ENCODE measurements at regions not wholly inside any gene's neighbourhood (a gene's known extent, or its start where the extent isn't known, plus 50 kb on each side); places are given as distances from the start of the nearest gene placed in this dataset.

GRCh38 chr11:31861011-31861410 is 49.9 kb upstream of the PAX6 start:
- Histone ChIP-seq H3K9ac (ENCODE audit: low read depth, low read length) (no peak overlapping the region), H3K9me3 (ENCODE audit: control insufficient read depth, insufficient read depth, low read length) (0 out of 2 replicates have a peak, but pooled peaks cover 4% of the 10 kb centered on the region), H3K4me1 (ENCODE audit: insufficient read depth, low read length) (peaks cover 10% of the 10 kb centered on the region; the same call in 1 of the 2 replicates), H3K36me3 (ENCODE audit: insufficient read depth, low read length) (no peaks in the 10 kb centered on the region)

All from ES-I3 (cell line).